Coronary artery (tissue), 2 donors: ENCODE measurements at regions not wholly inside any gene's neighbourhood (a gene's known extent, or its start where the extent isn't known, plus 50 kb on each side); places are given as distances from the start of the nearest gene placed in this dataset.
"Not testable (repeated sequence)": the region's sequence is repeated elsewhere in the genome, so short reads cannot be mapped to it uniquely, and the experiment has no call there.

ENCODE experiments used
- DNase-seq: peaks from one replicate; pipeline ENCODE4 v3.0.0-alpha.2; 2017; ENCODE audit warnings: low spot score
- H3K27ac ChIP-seq, 2 donors: fragments of 200-600 bp; sonication (generic); one replicate each; pipeline ENCODE4 v1.5.1; 2016 to 2019
- H3K4me3 ChIP-seq: fragments of 200-600 bp; sonication (generic); 2 replicates; pipeline ENCODE4 v1.5.1; 2016; ENCODE audit warnings: mild to moderate bottlenecking, moderate library complexity
- CTCF ChIP-seq: fragments of 200-600 bp; sonication (generic); IDR thresholded peaks from one replicate; pipeline ENCODE4 v1.5.1; 2019; ENCODE audit warnings: antibody characterized with exemption

- H3K4me3 ChIP-seq, result no peak overlapping the region
- TF ChIP-seq CTCF, result no peak
- DNase-seq, result no peak
- no peak overlapping the region for H3K27ac ChIP-seq
These were observed 70.0 kb upstream of the HGF start for GRCh38 chr7:81839708-81840369.

- no peak for TF ChIP-seq CTCF
- DNase-seq, result no peak
- no peak overlapping the region for H3K27ac ChIP-seq
- no peak overlapping the region for H3K4me3 ChIP-seq
These were observed 63.6 kb upstream of the HGF start for GRCh38 chr7:81833401-81833800.

- no peak for DNase-seq
- Histone ChIP-seq H3K27ac (no peak overlapping the region), H3K4me3 (no peak overlapping the region)
- no peak for TF ChIP-seq CTCF
These were observed 62.0 kb upstream of the HGF start for GRCh38 chr7:81831883-81832282.

GRCh38 chr7:81829511-81829910, 59.7 kb upstream of the HGF start:
- H3K27ac ChIP-seq, H3K4me3 ChIP-seq, DNase-seq: not testable (repeated sequence)

GRCh38 chr7:81822811-81823210, 53.0 kb upstream of the HGF start:
- no peak for TF ChIP-seq CTCF
- H3K4me3 ChIP-seq, result no peak overlapping the region
- H3K27ac ChIP-seq, result no peak overlapping the region
- no peak for DNase-seq

- Histone ChIP-seq H3K4me3 (no peak overlapping the region), H3K27ac (no peak overlapping the region)
- no peak for TF ChIP-seq CTCF
- DNase-seq, result no peak
These were observed 50.0 kb upstream of the HGF start for GRCh38 chr7:81819861-81820260.
